ENCODE measurements at regions not wholly inside any gene's neighbourhood (a gene's known extent, or its start where the extent isn't known, plus 50 kb on each side); places are given as distances from the start of the nearest gene placed in this dataset.

- no peak for TF ChIP-seq POLR2A (IDR thresholded peaks at IDR 0.05)
- no peak for TF ChIP-seq CTCF (IDR thresholded peaks at IDR 0.05)
Measured at GRCh38 chr10:47070541-47070940, 159.3 kb downstream of the PTPN20 start.
